ENCODE measurements at regions not wholly inside any gene's neighbourhood (a gene's known extent, or its start where the extent isn't known, plus 50 kb on each side); places are given as distances from the start of the nearest gene placed in this dataset.

DNA sequence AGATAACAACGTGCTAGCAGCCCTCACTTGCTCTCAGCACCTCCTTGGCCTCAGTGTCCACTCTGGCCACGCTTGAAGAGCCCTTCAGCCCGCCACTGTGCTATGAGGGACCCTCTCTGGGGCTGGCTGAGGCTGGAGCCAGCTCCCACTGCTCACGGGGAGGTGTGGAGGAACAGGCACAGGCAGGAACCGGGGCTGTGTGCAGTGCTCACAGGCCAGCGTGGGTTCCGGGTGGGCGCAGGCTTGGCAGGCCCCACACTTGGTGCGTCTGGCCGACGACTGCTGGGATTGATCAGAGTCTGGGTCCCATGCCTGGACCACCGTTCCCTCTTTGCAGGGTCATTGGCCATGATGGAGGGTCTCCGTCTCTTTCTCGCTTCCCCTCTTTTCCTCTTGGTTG, 194.3 kb upstream of the GRAMD2B start (continued):
- no peak for TF ChIP-seq SP1 (IDR thresholded peaks at IDR 0.05; ENCODE audit: low read depth, low read length)
- TF ChIP-seq LARP7 (IDR thresholded peaks at IDR 0.05): no peak
- no peak for TF ChIP-seq RUNX3 (IDR thresholded peaks at IDR 0.05; ENCODE audit: low read length)
- TF ChIP-seq, protein P1, sequence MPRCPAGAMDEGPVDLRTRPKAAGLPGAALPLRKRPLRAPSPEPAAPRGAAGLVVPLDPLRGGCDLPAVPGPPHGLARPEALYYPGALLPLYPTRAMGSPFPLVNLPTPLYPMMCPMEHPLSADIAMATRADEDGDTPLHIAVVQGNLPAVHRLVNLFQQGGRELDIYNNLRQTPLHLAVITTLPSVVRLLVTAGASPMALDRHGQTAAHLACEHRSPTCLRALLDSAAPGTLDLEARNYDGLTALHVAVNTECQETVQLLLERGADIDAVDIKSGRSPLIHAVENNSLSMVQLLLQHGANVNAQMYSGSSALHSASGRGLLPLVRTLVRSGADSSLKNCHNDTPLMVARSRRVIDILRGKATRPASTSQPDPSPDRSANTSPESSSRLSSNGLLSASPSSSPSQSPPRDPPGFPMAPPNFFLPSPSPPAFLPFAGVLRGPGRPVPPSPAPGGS (IDR thresholded peaks at IDR 0.05; ENCODE audit: borderline replicate concordance, insufficient read depth, low read depth, low read length, poor library complexity, severe bottlenecking): no peak
- TF ChIP-seq NFYB (IDR thresholded peaks at IDR 0.05; ENCODE audit: insufficient read depth, low read depth, low read length): no peak
- TF ChIP-seq, protein P2, sequence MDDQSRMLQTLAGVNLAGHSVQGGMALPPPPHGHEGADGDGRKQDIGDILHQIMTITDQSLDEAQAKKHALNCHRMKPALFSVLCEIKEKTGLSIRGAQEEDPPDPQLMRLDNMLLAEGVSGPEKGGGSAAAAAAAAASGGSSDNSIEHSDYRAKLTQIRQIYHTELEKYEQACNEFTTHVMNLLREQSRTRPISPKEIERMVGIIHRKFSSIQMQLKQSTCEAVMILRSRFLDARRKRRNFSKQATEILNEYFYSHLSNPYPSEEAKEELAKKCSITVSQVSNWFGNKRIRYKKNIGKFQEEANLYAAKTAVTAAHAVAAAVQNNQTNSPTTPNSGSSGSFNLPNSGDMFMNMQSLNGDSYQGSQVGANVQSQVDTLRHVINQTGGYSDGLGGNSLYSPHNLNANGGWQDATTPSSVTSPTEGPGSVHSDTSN (IDR thresholded peaks at IDR 0.05; ENCODE audit: insufficient replicate concordance, low read depth, low read length): no peak
- TF ChIP-seq GATAD2B (conservative IDR thresholded peaks at IDR 0.05; ENCODE audit: low read depth): no peak

DNA sequence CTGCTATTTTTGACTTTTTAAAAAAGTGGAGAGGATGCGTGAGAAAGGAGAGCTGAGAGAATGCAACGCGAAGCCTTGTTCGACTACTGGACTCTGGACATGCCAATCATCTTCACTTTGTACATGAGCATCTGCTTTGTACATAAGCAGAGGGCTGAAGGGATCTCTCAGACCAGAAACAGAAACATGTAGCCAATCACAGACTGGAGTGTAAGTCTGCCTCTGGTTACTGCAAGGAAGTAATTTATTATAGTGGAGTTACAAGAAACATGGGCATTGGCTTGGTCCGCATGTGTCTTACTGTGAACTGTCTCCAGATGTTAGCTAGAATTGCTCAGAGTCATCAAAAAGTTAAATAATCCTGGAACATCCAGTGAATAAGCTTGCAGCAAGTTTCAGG, 190.0 kb upstream of the GRAMD2B start:
- RAD21 ChIA-PET (ENCODE audit: unreplicated experiment): no interaction called here
- no TSS peak for BruUV-seq (replicated peaks)
- TF ChIP-seq, protein P3, sequence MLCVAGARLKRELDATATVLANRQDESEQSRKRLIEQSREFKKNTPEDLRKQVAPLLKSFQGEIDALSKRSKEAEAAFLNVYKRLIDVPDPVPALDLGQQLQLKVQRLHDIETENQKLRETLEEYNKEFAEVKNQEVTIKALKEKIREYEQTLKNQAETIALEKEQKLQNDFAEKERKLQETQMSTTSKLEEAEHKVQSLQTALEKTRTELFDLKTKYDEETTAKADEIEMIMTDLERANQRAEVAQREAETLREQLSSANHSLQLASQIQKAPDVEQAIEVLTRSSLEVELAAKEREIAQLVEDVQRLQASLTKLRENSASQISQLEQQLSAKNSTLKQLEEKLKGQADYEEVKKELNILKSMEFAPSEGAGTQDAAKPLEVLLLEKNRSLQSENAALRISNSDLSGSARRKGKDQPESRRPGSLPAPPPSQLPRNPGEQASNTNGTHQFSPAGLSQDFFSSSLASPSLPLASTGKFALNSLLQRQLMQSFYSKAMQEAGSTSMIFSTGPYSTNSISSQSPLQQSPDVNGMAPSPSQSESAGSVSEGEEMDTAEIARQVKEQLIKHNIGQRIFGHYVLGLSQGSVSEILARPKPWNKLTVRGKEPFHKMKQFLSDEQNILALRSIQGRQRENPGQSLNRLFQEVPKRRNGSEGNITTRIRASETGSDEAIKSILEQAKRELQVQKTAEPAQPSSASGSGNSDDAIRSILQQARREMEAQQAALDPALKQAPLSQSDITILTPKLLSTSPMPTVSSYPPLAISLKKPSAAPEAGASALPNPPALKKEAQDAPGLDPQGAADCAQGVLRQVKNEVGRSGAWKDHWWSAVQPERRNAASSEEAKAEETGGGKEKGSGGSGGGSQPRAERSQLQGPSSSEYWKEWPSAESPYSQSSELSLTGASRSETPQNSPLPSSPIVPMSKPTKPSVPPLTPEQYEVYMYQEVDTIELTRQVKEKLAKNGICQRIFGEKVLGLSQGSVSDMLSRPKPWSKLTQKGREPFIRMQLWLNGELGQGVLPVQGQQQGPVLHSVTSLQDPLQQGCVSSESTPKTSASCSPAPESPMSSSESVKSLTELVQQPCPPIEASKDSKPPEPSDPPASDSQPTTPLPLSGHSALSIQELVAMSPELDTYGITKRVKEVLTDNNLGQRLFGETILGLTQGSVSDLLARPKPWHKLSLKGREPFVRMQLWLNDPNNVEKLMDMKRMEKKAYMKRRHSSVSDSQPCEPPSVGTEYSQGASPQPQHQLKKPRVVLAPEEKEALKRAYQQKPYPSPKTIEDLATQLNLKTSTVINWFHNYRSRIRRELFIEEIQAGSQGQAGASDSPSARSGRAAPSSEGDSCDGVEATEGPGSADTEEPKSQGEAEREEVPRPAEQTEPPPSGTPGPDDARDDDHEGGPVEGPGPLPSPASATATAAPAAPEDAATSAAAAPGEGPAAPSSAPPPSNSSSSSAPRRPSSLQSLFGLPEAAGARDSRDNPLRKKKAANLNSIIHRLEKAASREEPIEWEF (IDR thresholded peaks at IDR 0.05; ENCODE audit: insufficient replicate concordance, low read depth, low read length): no peak
- TF ChIP-seq, protein P4, sequence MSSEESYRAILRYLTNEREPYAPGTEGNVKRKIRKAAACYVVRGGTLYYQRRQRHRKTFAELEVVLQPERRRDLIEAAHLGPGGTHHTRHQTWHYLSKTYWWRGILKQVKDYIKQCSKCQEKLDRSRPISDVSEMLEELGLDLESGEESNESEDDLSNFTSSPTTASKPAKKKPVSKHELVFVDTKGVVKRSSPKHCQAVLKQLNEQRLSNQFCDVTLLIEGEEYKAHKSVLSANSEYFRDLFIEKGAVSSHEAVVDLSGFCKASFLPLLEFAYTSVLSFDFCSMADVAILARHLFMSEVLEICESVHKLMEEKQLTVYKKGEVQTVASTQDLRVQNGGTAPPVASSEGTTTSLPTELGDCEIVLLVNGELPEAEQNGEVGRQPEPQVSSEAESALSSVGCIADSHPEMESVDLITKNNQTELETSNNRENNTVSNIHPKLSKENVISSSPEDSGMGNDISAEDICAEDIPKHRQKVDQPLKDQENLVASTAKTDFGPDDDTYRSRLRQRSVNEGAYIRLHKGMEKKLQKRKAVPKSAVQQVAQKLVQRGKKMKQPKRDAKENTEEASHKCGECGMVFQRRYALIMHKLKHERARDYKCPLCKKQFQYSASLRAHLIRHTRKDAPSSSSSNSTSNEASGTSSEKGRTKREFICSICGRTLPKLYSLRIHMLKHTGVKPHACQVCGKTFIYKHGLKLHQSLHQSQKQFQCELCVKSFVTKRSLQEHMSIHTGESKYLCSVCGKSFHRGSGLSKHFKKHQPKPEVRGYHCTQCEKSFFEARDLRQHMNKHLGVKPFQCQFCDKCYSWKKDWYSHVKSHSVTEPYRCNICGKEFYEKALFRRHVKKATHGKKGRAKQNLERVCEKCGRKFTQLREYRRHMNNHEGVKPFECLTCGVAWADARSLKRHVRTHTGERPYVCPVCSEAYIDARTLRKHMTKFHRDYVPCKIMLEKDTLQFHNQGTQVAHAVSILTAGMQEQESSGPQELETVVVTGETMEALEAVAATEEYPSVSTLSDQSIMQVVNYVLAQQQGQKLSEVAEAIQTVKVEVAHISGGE (CRISPR knock-in tag; IDR thresholded peaks at IDR 0.05): no peak
- TF ChIP-seq BMI1 (IDR thresholded peaks at IDR 0.05; ENCODE audit: borderline replicate concordance) (no peak), IRF4 (IDR thresholded peaks at IDR 0.05; ENCODE audit: low read depth, low read length) (no peak), JUNB (IDR thresholded peaks at IDR 0.05) (no peak), CREM (IDR thresholded peaks at IDR 0.05; ENCODE audit: low read depth) (no peak), PML (IDR thresholded peaks at IDR 0.05; ENCODE audit: low read length) (no peak)

More for the DNA sequence above, 190.0 kb upstream of the GRAMD2B start:
- ATAC-seq (no peak), DNase-seq (ENCODE audit: low read depth, low spot score) (no peak), FAIRE-seq (no peak)
- in situ Hi-C loops (cut with MboI): no loop called here
- H3K36me3 ChIP-seq (ENCODE audit: control insufficient read depth in 2 of 2, insufficient read depth in 2 of 2, low read length in 1 of 2): no peaks in the 10 kb centered on the region
- H3K9me3 ChIP-seq (replicated peaks; ENCODE audit: control insufficient read depth, insufficient read depth, low read length): no peaks in the 10 kb centered on the region; the same call in 2 of the 3 replicates
- H3K4me1 ChIP-seq (ENCODE audit: control insufficient read depth, insufficient read depth, low read length): no peaks in the 10 kb centered on the region
- H3K4me3 ChIP-seq: no peak overlapping the region
- no peaks in the 10 kb centered on the region for H3K79me2 ChIP-seq (ENCODE audit: control insufficient read depth, insufficient read depth, low read length)
- H2AFZ ChIP-seq (ENCODE audit: control insufficient read depth, low read depth, low read length): no peak overlapping the region
- 71% methylated on average over 5 of the region's 5 CpGs for WGBS (ENCODE audit: insufficient coverage, insufficient replicate concordance, low lambda C conversion rate, missing lambda C conversion rate)
- no peak overlapping the region for H3K4me2 ChIP-seq (ENCODE audit: control insufficient read depth, insufficient read depth)
- ChIA-PET POLR2A (no interaction called here), SMC1A (ENCODE audit: uncharacterized antibody, unreplicated experiment) (no interaction called here), CTCF (no interaction called here)
- intact Hi-C loops (cut with micrococcal nuclease; ENCODE audit: unreplicated experiment): no loop called here
- no peaks in the 10 kb centered on the region for H4K20me1 ChIP-seq (ENCODE audit: control insufficient read depth, insufficient read depth)
- no peaks in the 10 kb centered on the region for H3K27me3 ChIP-seq (replicated peaks in 1 of 2; ENCODE audit: control insufficient read depth in 2 of 2, insufficient read depth in 2 of 2, low read length in 1 of 2)
- H3K27ac ChIP-seq (ENCODE audit: control insufficient read depth, insufficient read depth): no peak overlapping the region
- no peak overlapping the region for H3K9ac ChIP-seq (ENCODE audit: control insufficient read depth, insufficient read depth, low read length)

All from GM12878 (cell line).